SJSA1 (cell line): ENCODE measurements at regions not wholly inside any gene's neighbourhood (a gene's known extent, or its start where the extent isn't known, plus 50 kb on each side); places are given as distances from the start of the nearest gene placed in this dataset.

ENCODE experiments used
- DNase-seq, 2 experiments: peaks; one replicate each; pipeline ENCODE4 v3.0.0-alpha.2; 2015 to 2020; ENCODE audit warnings: low spot score in 2 of 2, low read depth in 1 of 2
- H3K27ac ChIP-seq: fragments of 250-450 bp; sonication (Bioruptor Pico); 2 replicates; pipeline ENCODE4 v1.5.1; 2020; ENCODE audit warnings: mild to moderate bottlenecking, moderate library complexity
- H3K27me3 ChIP-seq: fragments of 250-450 bp; sonication (Bioruptor Pico); replicated peaks from 2 replicates; pipeline ENCODE4 v1.5.1; 2020; ENCODE audit warnings: mild to moderate bottlenecking, moderate library complexity
- H3K36me3 ChIP-seq: fragments of 250-450 bp; sonication (Bioruptor Pico); 2 replicates; pipeline ENCODE4 v1.5.1; 2020; ENCODE audit warnings: mild to moderate bottlenecking
- H3K4me1 ChIP-seq: fragments of 250-450 bp; sonication (Bioruptor Pico); replicated peaks from 2 replicates; pipeline ENCODE4 v1.6.1; 2021; ENCODE audit warnings: mild to moderate bottlenecking
- H3K4me3 ChIP-seq: fragments of 250-450 bp; sonication (Bioruptor Pico); 2 replicates; pipeline ENCODE4 v1.5.1; 2020; ENCODE audit warnings: mild to moderate bottlenecking
- H3K9me3 ChIP-seq: fragments of 250-450 bp; sonication (Bioruptor Pico); replicated peaks from 2 replicates; pipeline ENCODE4 v1.5.1; 2020; ENCODE audit warnings: mild to moderate bottlenecking

DNA sequence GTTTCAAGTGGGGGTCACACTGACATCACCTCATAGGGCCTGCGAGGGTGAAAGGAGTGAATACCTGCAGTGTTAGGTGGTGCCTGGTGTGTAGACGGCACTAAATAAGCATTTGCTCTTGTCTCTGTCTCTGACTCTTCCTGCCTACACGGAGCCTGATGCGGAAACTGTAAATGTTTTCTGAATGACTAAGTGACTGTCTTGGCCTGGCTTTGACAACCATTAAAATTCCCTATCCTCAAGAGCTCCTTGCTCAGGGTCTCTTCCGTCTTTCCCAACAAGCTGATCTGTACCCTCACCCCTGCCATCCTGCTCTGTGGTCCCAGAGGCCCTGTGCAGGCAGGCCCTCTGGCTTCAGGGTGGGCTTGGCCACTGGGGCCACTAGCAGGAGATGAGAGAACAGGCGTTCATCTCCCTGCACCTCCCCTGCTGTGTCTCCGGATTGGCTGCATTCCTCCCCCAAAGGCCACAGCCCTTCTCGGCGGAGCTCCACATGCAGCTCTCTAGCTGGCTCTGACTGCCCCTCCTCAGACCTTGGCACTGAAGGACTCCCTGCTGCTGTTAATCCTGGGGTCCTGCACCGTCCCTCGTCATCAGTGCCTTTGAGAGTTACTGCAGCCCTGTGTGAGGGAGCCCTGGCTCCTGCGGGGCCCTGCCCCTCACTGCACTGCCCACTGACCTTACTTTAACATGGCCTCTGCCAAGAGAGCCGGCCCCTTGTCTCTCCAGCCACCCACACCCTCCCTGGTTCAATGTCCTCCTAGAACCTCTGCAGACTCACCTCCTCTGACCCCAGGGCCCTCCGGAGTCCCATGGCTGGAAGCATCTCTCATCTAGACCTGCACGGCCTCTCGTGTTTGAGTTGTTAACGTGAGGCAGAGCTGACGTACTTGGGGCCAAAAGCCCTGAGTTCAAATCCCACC is 211.1 kb downstream of the MATN1 start:
- Histone ChIP-seq H3K27me3 (no peaks in the 10 kb centered on the region), H3K9me3 (no peaks in the 10 kb centered on the region), H3K4me3 (no peak overlapping the region), H3K4me1 (peaks cover 19% of the 10 kb centered on the region), H3K36me3 (no peaks in the 10 kb centered on the region), H3K27ac (peak overlapping the region; percentile 38)
- peak; percentile 59 to 63 for DNase-seq

GRCh38 chr1:30511563-30511962 is 211.8 kb downstream of the MATN1 start:
- H3K9me3 ChIP-seq: no peaks in the 10 kb centered on the region
- H3K4me3 ChIP-seq: no peak overlapping the region
- H3K4me1 ChIP-seq: peaks cover 19% of the 10 kb centered on the region
- peak in 1 of 2 experiments; percentile 40 for DNase-seq
- peak overlapping the region; percentile 38 for H3K27ac ChIP-seq
- no peaks in the 10 kb centered on the region for H3K27me3 ChIP-seq
- no peaks in the 10 kb centered on the region for H3K36me3 ChIP-seq

DNA sequence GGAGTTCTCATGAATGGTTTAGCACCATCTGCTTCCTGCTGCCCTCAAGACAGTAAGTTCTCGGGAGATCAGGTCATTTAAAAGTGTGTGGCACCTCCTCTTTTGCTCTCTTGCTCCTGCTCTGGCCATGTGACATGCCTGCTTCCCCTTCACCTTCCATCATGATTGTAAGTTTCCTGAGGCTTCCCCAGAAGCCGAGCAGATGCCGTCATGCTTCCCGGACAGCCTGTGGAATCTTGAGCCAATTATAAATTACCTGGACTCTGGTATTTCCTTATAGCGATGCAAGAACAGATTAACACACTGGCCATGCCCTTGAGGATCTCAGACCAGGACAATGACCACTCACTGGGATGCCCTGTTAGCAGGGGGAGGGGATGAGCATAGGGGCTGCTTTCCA is 212.3 kb downstream of the MATN1 start:
- H3K36me3 ChIP-seq: no peaks in the 10 kb centered on the region
- no peaks in the 10 kb centered on the region for H3K9me3 ChIP-seq
- DNase-seq: peak in 1 of 2 experiments; percentile 14
- H3K27me3 ChIP-seq: no peaks in the 10 kb centered on the region
- H3K4me3 ChIP-seq: no peak overlapping the region
- H3K27ac ChIP-seq: no peak overlapping the region
- peaks cover 19% of the 10 kb centered on the region for H3K4me1 ChIP-seq

DNA sequence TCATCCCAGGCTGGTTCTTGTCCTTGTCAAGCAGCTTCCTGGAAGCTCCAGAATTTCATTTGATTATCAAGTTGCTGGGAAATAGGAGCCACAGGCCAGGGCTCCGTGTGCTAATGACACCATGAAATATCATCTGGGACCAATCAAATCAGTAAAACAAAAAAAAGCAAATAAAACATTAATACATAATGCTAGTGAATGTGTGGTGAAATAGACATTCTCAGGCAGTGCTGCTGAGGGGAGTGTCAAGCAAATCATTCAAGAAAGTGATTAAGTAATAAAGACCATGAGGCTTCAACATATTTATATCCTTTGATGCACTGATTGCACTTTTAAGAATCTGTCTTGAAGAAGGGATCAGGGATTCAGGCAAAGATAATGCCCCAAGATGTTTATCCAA is 213.7 kb downstream of the MATN1 start:
- no peaks in the 10 kb centered on the region for H3K9me3 ChIP-seq
- peaks cover 19% of the 10 kb centered on the region for H3K4me1 ChIP-seq
- H3K27me3 ChIP-seq: no peaks in the 10 kb centered on the region
- H3K4me3 ChIP-seq: no peak overlapping the region
- no peaks in the 10 kb centered on the region for H3K36me3 ChIP-seq
- DNase-seq: no peak
- no peak overlapping the region for H3K27ac ChIP-seq

- Histone ChIP-seq H3K4me3 (no peak overlapping the region), H3K27me3 (no peaks in the 10 kb centered on the region), H3K27ac (no peak overlapping the region), H3K36me3 (no peaks in the 10 kb centered on the region), H3K9me3 (no peaks in the 10 kb centered on the region), H3K4me1 (peaks cover 19% of the 10 kb centered on the region)
- DNase-seq: peak in 1 of 2 experiments; percentile 31
Measured at GRCh38 chr1:30508611-30509010, 214.8 kb downstream of the MATN1 start.

DNA sequence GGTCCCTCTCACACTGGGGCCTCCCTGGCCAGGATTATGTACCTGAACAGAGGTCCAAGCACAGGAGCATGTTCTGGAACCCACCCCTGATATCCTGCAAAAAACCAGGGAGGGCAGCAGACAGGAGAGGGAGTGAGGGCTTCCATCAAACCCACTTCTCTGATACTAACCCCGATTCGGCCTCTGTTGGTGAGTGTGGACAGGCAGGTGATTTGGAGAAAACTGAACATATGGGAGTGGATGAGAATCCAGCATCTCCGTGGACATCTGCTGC is 215.3 kb downstream of the MATN1 start:
- no peaks in the 10 kb centered on the region for H3K36me3 ChIP-seq
- no peak overlapping the region for H3K4me3 ChIP-seq
- H3K27me3 ChIP-seq: no peaks in the 10 kb centered on the region
- no peak overlapping the region for H3K27ac ChIP-seq
- DNase-seq: peak in 1 of 2 experiments; percentile 21
- peaks cover 19% of the 10 kb centered on the region for H3K4me1 ChIP-seq
- H3K9me3 ChIP-seq: no peaks in the 10 kb centered on the region

- Histone ChIP-seq H3K4me1 (peaks cover 14% of the 10 kb centered on the region), H3K9me3 (no peaks in the 10 kb centered on the region), H3K27ac (no peak overlapping the region), H3K36me3 (no peaks in the 10 kb centered on the region), H3K27me3 (no peaks in the 10 kb centered on the region), H3K4me3 (no peak overlapping the region)
- DNase-seq: peak in 1 of 2 experiments; percentile 30
Measured at GRCh38 chr1:30507401-30508174, 215.8 kb downstream of the MATN1 start.

DNA sequence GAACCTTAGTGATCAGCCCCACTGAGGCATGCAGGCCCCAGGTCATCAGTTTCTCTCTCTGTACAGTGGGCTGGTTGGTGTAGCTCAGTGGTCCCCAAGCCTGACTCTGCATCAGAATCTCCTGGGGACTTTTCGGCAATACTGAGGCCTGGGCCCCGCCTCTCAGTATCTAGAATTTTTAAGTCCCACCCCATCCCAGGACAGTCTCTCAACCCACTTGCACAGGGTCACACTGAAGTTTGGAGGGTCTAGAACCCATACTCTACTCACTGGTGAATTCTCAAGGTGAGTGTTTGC is 216.4 kb downstream of the MATN1 start:
- H3K36me3 ChIP-seq: no peaks in the 10 kb centered on the region
- no peaks in the 10 kb centered on the region for H3K9me3 ChIP-seq
- no peak overlapping the region for H3K27ac ChIP-seq
- H3K27me3 ChIP-seq: no peaks in the 10 kb centered on the region
- DNase-seq: no peak
- H3K4me1 ChIP-seq: peaks cover 8% of the 10 kb centered on the region
- H3K4me3 ChIP-seq: no peak overlapping the region

GRCh38 chr1:30506291-30507015 is 216.9 kb downstream of the MATN1 start:
- DNase-seq: peak in 1 of 2 experiments; percentile 39

GRCh38 chr1:30505853-30506252 is 217.5 kb downstream of the MATN1 start:
- Histone ChIP-seq H3K4me3 (no peak overlapping the region), H3K27ac (no peak overlapping the region), H3K9me3 (no peaks in the 10 kb centered on the region), H3K4me1 (no peaks in the 10 kb centered on the region), H3K36me3 (no peaks in the 10 kb centered on the region), H3K27me3 (no peaks in the 10 kb centered on the region)
- peak in 1 of 2 experiments; percentile 28 for DNase-seq

More at GRCh38 chr1:30506291-30507015, 216.9 kb downstream of the MATN1 start:
- no peak overlapping the region for H3K27ac ChIP-seq
- no peaks in the 10 kb centered on the region for H3K36me3 ChIP-seq
- peaks cover 3% of the 10 kb centered on the region for H3K4me1 ChIP-seq
- no peaks in the 10 kb centered on the region for H3K27me3 ChIP-seq
- H3K9me3 ChIP-seq: no peaks in the 10 kb centered on the region
- H3K4me3 ChIP-seq: no peak overlapping the region

GRCh38 chr1:30492451-30492850 is 230.9 kb downstream of the MATN1 start:
- no peaks in the 10 kb centered on the region for H3K36me3 ChIP-seq
- H3K27ac ChIP-seq: no peak overlapping the region
- DNase-seq: no peak
- no peaks in the 10 kb centered on the region for H3K9me3 ChIP-seq
- H3K4me3 ChIP-seq: no peak overlapping the region
- H3K4me1 ChIP-seq: no peaks in the 10 kb centered on the region
- H3K27me3 ChIP-seq: no peaks in the 10 kb centered on the region

- no peak for DNase-seq
- Histone ChIP-seq H3K27ac (no peak overlapping the region), H3K36me3 (no peaks in the 10 kb centered on the region), H3K4me3 (no peak overlapping the region), H3K9me3 (no peaks in the 10 kb centered on the region), H3K4me1 (no peaks in the 10 kb centered on the region), H3K27me3 (no peaks in the 10 kb centered on the region)
Measured at GRCh38 chr1:30491831-30492230, 231.6 kb downstream of the MATN1 start.

- Histone ChIP-seq H3K36me3 (no peaks in the 10 kb centered on the region), H3K27ac (no peak overlapping the region), H3K9me3 (no peaks in the 10 kb centered on the region), H3K27me3 (no peaks in the 10 kb centered on the region), H3K4me1 (no peaks in the 10 kb centered on the region), H3K4me3 (no peak overlapping the region)
- no peak for DNase-seq
Measured at GRCh38 chr1:30490554-30491053, 232.8 kb downstream of the MATN1 start.
